ENCODE measurements at regions not wholly inside any gene's neighbourhood (a gene's known extent, or its start where the extent isn't known, plus 50 kb on each side); places are given as distances from the start of the nearest gene placed in this dataset.
"Not testable (repeated sequence)": the region's sequence is repeated elsewhere in the genome, so short reads cannot be mapped to it uniquely, and the experiment has no call there.

DNA sequence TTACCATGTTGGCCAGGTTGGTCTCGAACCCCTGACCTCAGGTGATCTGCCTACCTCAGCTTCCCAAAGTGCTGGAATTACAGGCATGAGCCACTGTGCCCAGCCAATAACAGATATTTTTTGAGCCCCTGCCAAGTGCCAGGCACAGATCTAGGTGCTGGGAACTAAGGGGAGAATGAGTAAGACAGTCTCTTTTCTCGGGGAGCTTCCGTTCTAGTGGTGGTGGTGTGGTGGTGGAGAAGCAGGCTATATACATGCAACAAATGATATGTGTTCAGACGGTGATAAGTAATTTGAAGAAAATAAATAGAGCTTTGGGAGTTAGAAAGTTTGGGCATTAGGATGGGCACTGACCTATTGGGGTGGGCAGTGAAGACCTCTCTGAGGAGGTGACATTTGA, 76.7 kb upstream of the VKORC1L1 start:
- H3K9ac ChIP-seq (ENCODE audit: control insufficient read depth, extremely low read depth, insufficient read depth, low read length) = no peak overlapping the region
- H3K4me2 ChIP-seq (ENCODE audit: control insufficient read depth, extremely low read depth, insufficient read depth, low read depth, low read length) = no peak overlapping the region
- dilution Hi-C loops (cut with MboI; ENCODE audit: extremely low pct_ligation_motif_present, low sequenced_read_pairs) = no loop called here
- H2AFZ ChIP-seq (ENCODE audit: control insufficient read depth, low read length) = no peak overlapping the region
- TF ChIP-seq, protein P1, sequence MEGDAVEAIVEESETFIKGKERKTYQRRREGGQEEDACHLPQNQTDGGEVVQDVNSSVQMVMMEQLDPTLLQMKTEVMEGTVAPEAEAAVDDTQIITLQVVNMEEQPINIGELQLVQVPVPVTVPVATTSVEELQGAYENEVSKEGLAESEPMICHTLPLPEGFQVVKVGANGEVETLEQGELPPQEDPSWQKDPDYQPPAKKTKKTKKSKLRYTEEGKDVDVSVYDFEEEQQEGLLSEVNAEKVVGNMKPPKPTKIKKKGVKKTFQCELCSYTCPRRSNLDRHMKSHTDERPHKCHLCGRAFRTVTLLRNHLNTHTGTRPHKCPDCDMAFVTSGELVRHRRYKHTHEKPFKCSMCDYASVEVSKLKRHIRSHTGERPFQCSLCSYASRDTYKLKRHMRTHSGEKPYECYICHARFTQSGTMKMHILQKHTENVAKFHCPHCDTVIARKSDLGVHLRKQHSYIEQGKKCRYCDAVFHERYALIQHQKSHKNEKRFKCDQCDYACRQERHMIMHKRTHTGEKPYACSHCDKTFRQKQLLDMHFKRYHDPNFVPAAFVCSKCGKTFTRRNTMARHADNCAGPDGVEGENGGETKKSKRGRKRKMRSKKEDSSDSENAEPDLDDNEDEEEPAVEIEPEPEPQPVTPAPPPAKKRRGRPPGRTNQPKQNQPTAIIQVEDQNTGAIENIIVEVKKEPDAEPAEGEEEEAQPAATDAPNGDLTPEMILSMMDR (optimal IDR thresholded peaks at IDR 0.05 in 1 of 3, IDR thresholded peaks at IDR 0.05 in 1 of 3, conservative IDR thresholded peaks at IDR 0.05 in 1 of 3; ENCODE audit: extremely low read depth in 1 of 3, insufficient read depth in 2 of 3, low read length in 3 of 3) = no peak
- no peak for TF ChIP-seq EZH2 (IDR thresholded peaks at IDR 0.05; ENCODE audit: low read length)
- H3K4me1 ChIP-seq (ENCODE audit: control insufficient read depth, extremely low read depth, insufficient read depth, low read length) = peaks cover 11% of the 10 kb centered on the region
- H3K27ac ChIP-seq (ENCODE audit: control insufficient read depth, insufficient read depth, low read length) = no peak overlapping the region
- no peak overlapping the region for H3K4me3 ChIP-seq (ENCODE audit: control insufficient read depth in 2 of 3, extremely low read depth in 1 of 3, insufficient read depth in 2 of 3, low read depth in 1 of 3, low read length in 3 of 3)
- DNase-seq (ENCODE audit: low read depth, low spot score) (no peak), FAIRE-seq (no peak)
- H3K36me3 ChIP-seq (ENCODE audit: control insufficient read depth in 2 of 2, extremely low read depth in 1 of 2, insufficient read depth in 2 of 2, low read length in 2 of 2) = no peaks in the 10 kb centered on the region
- no peaks in the 10 kb centered on the region for H3K9me3 ChIP-seq (ENCODE audit: control insufficient read depth, low read depth, low read length)
- no peaks in the 10 kb centered on the region for H3K79me2 ChIP-seq (ENCODE audit: control insufficient read depth, insufficient read depth, low read length)
- H3K27me3 ChIP-seq (ENCODE audit: control insufficient read depth, extremely low read depth, insufficient read depth, low read length) = no peaks in the 10 kb centered on the region
- H4K20me1 ChIP-seq (ENCODE audit: control insufficient read depth, extremely low read depth, insufficient read depth, low read length) = no peaks in the 10 kb centered on the region
- no peaks in the 10 kb centered on the region for H3K9me1 ChIP-seq (ENCODE audit: control insufficient read depth, extremely low read depth, insufficient read depth, low read length)

DNA sequence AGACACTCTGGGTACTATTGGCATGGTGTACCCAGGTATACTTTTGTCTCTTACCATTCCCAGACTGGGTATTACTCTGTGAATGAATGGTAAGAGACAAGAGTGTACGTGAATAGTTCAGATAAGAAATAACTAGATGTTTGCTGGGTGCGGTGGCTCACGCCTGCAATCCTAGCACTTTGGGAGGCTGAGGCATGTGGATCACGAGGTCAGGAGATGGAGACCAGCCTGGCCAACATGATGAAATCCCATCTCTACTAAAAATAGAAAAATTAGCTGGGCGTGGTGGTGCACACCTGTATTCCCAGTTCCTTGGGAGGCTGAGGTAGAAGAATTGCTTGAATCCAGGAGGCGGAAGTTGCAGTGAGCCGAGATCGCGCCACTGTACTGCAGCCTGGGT, 75.8 kb upstream of the VKORC1L1 start:
- DNase-seq (ENCODE audit: low read depth, low spot score); dilution Hi-C loops (cut with MboI; ENCODE audit: extremely low pct_ligation_motif_present, low sequenced_read_pairs); H4K20me1 ChIP-seq (ENCODE audit: control insufficient read depth, extremely low read depth, insufficient read depth, low read length); H3K9me3 ChIP-seq (ENCODE audit: control insufficient read depth, low read depth, low read length); H3K27ac ChIP-seq (ENCODE audit: control insufficient read depth, insufficient read depth, low read length); H3K9me1 ChIP-seq (ENCODE audit: control insufficient read depth, extremely low read depth, insufficient read depth, low read length); H3K79me2 ChIP-seq (ENCODE audit: control insufficient read depth, insufficient read depth, low read length); H3K36me3 ChIP-seq (ENCODE audit: control insufficient read depth in 2 of 2, extremely low read depth in 1 of 2, insufficient read depth in 2 of 2, low read length in 2 of 2); FAIRE-seq; H3K4me2 ChIP-seq (ENCODE audit: control insufficient read depth, extremely low read depth, insufficient read depth, low read depth, low read length); H3K4me3 ChIP-seq (ENCODE audit: control insufficient read depth in 2 of 3, extremely low read depth in 1 of 3, insufficient read depth in 2 of 3, low read depth in 1 of 3, low read length in 3 of 3); H2AFZ ChIP-seq (ENCODE audit: control insufficient read depth, low read length); H3K9ac ChIP-seq (ENCODE audit: control insufficient read depth, extremely low read depth, insufficient read depth, low read length); H3K27me3 ChIP-seq (ENCODE audit: control insufficient read depth, extremely low read depth, insufficient read depth, low read length): not testable (repeated sequence)
- H3K4me1 ChIP-seq (ENCODE audit: control insufficient read depth, extremely low read depth, insufficient read depth, low read length) = peaks cover 11% of the 10 kb centered on the region

DNA sequence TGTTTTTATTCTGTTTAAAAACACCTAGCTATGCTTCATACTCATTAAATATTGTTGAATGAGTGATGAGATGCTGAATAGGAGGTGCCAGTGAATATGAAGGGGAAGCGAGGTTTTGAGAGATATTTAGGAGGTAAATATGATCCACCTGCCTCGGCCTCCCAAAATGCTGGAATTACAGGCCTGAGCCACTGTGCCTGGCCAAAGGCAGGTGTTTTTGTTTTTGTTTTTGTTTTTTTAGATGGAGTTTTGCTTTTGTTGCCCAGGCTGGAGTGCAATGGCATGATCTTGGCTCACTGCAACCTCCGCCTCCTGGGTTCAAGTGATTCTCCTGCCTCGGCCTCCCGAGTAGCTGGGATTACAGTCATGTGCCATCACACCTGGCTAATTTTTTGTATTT, 75.3 kb upstream of the VKORC1L1 start:
- H3K4me2 ChIP-seq (ENCODE audit: control insufficient read depth, extremely low read depth, insufficient read depth, low read depth, low read length); DNase-seq (ENCODE audit: low read depth, low spot score); H3K27me3 ChIP-seq (ENCODE audit: control insufficient read depth, extremely low read depth, insufficient read depth, low read length); FAIRE-seq; H3K27ac ChIP-seq (ENCODE audit: control insufficient read depth, insufficient read depth, low read length); dilution Hi-C loops (cut with MboI; ENCODE audit: extremely low pct_ligation_motif_present, low sequenced_read_pairs); H3K79me2 ChIP-seq (ENCODE audit: control insufficient read depth, insufficient read depth, low read length); H3K9ac ChIP-seq (ENCODE audit: control insufficient read depth, extremely low read depth, insufficient read depth, low read length); H3K4me3 ChIP-seq (ENCODE audit: control insufficient read depth in 2 of 3, extremely low read depth in 1 of 3, insufficient read depth in 2 of 3, low read depth in 1 of 3, low read length in 3 of 3); H3K36me3 ChIP-seq (ENCODE audit: control insufficient read depth in 2 of 2, extremely low read depth in 1 of 2, insufficient read depth in 2 of 2, low read length in 2 of 2); H3K9me1 ChIP-seq (ENCODE audit: control insufficient read depth, extremely low read depth, insufficient read depth, low read length); H2AFZ ChIP-seq (ENCODE audit: control insufficient read depth, low read length); H3K9me3 ChIP-seq (ENCODE audit: control insufficient read depth, low read depth, low read length); H4K20me1 ChIP-seq (ENCODE audit: control insufficient read depth, extremely low read depth, insufficient read depth, low read length): not testable (repeated sequence)
- H3K4me1 ChIP-seq (ENCODE audit: control insufficient read depth, extremely low read depth, insufficient read depth, low read length) = peaks cover 11% of the 10 kb centered on the region

All from keratinocyte (primary cell).